Glomerular visceral epithelial cell (primary cell): ENCODE measurements at regions not wholly inside any gene's neighbourhood (a gene's known extent, or its start where the extent isn't known, plus 50 kb on each side); places are given as distances from the start of the nearest gene placed in this dataset.
"Not testable (repeated sequence)": the region's sequence is repeated elsewhere in the genome, so short reads cannot be mapped to it uniquely, and the experiment has no call there.

Experiments
- DNase-seq: peaks from one replicate; pipeline ENCODE4 v3.0.0-alpha.2; 2016; ENCODE audit errors: extremely low spot score

DNA sequence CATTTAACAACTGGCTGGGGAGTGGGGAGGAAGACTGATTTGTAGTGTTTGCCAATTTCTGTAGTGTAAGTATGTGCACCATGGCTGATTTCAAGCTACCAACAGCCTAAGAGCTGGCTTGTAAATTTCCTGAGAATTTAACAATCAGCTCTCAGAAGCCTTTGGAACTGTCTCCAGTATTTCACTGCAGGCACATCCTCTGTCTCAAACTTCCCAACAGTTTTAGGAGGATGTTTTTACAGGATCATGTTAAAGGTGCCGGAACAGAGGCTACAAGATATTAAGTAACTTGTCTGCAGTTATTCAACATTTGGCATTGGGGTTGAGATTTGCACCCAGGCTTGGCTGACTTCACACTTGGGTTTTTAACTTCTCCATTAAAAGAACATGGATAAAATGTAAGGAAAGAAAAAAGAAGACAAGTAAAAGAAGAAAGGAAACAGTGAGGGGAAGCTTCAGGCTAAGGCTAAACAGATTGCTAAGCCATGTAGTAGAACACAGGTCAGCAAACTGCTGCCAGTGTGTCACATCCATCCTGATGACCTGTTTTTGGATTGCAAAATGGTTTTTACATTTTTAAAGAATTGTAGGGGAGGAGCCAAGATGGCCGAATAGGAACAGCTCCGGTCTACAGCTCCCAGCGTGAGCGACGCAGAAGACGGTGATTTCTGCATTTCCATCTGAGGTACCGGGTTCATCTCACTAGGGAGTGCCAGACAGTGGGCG is 204.8 kb upstream of the SESN3 start:
- DNase-seq = no peak

DNA sequence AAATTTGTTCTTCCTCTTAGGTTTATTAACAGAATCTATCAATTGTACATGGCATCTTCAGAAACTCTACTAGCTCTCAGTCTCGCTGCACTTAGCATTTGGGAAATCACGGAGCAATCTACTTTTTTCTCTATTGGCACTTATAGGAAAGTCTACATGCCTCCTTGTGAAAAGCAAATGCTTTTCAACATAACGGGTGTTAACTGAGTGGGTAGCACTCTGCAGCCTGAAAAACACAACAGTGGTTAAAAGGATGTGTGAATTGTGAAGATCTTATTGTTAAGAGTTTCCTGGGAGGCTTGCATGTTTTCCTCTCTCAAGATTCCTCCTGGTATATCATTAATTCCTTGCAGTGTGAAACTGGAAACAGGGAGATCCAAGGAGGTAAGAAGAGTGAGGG is 204.2 kb upstream of the SESN3 start:
- DNase-seq = no peak

DNA sequence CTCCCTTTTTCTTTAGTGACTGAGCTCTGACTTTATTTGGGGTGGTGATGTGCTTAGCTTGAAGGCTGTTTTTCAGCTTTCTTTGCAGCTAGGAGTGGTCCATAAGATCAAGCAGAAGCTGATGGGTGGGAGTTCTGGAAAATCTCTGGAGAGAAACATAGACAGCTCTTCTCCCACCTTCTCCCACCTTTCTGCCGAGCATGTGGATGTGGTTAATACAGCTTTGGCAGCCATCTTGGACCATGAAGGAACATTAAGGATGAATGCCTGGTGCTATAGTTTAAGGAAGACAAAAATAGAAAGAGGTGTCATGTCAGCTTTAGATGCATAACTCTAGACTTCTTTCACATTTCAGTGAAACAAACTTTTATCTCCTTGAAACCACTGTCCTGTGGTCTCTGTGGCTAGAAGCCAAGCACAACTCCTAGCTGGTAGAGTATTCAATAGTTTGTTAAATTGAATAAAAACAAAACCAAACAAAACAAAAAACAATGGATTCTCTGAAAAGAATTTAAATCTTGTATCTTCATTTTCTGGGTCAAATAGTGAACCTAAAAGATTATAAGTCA is 203.6 kb upstream of the SESN3 start:
- DNase-seq = no peak

DNA sequence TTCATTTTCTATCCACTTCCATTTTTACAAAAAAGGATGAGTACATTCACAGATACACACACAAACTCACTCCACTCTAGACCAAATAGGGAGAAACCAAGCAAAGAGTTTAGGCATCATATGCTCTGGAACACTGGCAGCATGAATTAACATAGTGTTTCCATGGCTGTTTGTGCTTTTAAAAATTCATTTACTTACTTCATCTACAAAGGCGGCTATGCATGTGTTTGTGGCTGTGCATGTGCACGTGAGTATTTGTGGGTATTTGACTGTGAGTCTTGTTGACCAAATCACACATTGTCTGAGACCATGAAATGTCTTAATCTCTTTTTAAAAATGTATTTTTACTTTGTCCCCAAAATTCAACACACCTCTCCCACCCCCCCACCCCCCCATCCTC is 203.0 kb upstream of the SESN3 start:
- DNase-seq = no peak

GRCh38 chr11:95432714-95433503 is 201.9 kb upstream of the SESN3 start:
- DNase-seq = no peak

GRCh38 chr11:95429376-95429907 is 198.4 kb upstream of the SESN3 start:
- no peak for DNase-seq

DNA sequence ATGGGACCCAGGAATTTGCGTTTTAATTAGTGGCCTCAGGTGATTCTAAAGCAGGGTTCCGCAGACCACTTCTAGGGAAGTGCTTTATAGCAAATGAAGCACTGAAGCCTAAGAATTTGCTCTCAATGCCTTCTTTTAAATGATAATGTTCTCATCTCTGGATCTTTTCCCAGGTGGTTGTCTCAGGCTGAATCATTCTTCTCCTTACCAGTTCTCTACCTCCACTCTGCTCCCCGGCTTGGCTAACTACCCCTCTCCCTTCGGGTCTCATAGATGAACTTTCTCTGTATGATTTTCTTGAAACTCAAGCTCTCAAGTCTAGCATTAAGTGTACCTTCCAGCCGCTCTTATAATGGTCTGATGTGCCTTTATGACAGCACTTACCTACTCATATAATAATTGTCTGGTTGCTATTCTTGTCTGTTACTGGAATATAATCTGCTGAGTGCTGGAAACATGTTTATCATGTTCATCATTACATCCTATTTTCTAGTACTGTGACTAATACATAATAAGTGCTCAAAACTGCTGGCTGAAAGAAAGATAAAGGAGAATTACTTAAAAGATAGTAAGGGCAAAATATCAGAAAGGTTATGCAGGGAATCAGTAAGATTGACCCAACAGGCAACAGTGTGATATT is 195.9 kb upstream of the SESN3 start:
- DNase-seq = no peak

GRCh38 chr11:95419915-95420314 is 188.9 kb upstream of the SESN3 start:
- DNase-seq = no peak

- no peak for DNase-seq
Measured at GRCh38 chr11:95418916-95419315, 187.9 kb upstream of the SESN3 start.

- DNase-seq = no peak
Measured at GRCh38 chr11:95417832-95418231, 186.8 kb upstream of the SESN3 start.

DNA sequence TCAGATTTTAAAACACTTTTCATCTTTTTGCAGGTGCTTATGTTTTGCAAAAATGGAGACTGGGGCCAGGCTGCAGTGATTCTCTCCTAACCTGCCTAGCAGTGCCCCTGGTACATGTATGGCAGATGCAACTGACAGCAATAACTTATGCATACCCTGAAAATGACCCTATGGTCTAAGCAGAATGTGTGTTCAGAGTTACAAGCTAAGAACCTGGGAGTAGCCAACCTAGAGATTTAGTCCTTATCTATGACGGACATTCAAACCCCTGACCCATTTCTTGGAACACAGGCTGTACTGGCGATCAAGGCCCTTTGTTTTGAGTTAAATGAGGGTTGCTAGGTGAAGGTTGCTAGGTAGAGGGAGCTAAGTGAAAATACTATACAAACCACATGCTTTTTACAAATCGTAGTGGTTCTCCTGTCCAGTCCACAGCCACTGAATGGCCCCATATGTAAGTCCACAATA is 184.9 kb upstream of the SESN3 start:
- no peak for DNase-seq

DNA sequence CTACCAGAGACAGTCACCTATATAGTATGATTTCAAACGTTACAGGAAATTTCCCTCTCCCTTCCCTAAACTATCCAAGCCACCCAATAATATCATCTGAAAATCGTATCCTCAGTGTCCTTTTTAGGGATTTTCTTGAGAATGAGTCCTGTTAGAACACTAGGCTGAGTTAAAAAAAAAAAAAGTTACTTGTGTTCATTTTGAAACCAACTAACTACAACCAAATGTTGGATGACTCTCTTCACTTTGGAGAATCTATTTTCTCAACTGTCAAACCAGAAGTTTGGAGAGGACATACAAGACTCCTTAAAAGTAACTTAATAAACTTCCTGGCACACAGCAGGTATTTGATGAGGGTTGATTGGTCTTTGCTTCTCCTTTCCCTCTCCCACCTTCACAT is 183.2 kb upstream of the SESN3 start:
- DNase-seq = no peak

DNA sequence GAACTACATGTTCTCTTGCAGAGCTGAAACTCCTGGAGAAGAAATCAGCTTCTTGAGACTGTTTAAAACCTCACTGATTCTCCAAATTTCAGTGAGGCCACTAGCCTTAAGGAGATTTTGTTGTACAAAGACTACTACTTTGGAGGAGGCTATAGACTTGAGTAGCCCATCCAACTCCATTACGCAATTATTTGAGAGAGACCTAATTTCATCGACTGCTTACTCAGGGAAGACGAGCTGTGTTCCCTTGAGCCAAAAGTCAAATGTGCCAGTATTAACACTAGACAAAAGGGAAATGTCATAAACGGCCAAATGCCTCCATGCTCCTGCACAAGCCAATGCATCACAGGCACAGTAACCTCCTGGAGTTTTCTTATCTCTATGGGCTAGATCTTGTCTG is 182.8 kb upstream of the SESN3 start:
- DNase-seq = no peak

DNA sequence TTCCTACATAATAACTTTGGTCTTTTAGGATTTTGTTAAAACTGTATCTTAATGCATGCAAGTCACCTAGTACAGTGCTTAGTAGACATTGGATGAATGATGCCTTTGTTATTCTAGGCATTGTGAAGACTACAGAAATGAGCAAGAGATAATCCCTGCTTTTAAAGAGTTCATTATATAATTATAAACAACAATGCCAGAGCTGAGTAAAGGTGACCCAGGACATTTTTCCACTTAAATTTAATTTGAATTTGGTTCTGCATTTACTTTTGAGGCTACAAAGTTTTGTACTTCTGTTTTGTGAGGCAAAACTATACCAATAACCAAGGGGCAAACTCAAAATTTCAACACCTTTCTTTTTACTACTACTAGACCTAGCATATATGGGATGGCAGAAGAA is 182.0 kb upstream of the SESN3 start:
- no peak for DNase-seq

- DNase-seq = no peak
Measured at GRCh38 chr11:95412074-95412473, 181.1 kb upstream of the SESN3 start.

DNA sequence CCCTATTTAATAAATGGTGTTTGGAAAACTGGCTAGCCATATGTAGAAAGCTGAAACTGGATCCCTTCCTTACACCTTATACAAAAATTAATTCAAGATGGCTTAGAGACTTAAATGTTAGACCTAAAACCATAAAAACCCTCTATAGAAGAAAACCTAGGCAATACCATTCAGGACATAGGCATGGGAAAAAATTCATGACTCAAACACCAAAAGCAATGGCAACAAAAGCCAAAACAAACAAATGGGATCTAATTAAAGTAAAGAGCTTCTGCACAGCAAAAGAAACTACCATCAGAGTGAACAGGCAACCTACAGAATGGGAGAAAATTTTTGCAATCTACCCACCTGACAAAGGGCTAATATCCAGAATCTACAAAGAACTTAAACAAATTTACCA is 179.7 kb upstream of the SESN3 start:
- not testable (repeated sequence) for DNase-seq

DNA sequence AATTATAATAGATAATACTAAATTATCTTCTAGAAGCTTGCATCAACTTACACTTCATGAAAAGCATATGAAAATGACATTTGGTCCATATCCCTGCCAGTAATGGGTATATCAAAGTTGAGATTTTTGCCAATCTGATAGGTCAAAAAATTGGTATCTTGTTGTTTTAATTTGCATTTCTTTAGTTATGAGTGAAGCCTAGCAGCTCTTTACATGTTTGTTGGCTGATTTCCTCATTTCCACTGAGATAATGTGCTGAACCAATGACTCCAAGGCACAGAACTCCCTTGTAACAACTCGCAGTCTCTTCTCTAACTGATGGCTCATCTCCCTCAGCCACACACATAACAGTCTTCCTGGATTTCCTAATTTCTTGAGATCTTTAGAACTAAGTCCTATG is 175.3 kb upstream of the SESN3 start:
- DNase-seq = no peak

- no peak for DNase-seq
Measured at GRCh38 chr11:95404370-95404769, 173.4 kb upstream of the SESN3 start.

DNA sequence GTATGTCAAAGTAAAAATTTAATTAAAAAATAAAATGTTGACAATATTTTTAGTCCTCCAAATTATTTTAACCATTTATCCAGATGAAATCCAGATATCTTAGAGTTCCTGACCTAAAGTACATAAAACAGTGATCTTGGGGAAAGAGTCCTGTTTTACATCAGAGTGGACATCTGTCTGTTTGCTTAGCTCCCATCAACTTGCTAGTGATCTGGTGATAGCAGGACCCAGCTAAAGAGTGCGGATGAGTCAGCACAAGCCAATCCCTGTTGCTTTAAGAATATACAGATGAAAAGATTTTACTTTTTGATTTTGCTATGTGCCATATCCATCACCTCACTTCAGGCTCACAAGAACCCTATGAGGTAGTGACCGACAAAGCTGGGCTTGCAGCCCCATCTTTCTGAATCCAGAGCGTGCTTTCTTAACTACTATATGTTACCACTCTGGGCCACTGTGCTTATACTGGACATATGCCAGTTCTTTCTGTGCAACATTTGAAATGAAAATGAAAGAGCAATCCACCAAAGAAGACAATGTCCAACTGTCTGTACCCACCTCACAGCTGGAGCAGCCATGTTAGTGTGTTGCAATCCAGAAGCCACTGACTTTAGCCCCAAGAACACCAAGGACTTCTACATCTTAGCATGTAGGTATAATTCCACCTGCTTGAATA is 167.6 kb upstream of the SESN3 start:
- no peak for DNase-seq

GRCh38 chr11:95392644-95393043 is 161.6 kb upstream of the SESN3 start:
- no peak for DNase-seq

DNA sequence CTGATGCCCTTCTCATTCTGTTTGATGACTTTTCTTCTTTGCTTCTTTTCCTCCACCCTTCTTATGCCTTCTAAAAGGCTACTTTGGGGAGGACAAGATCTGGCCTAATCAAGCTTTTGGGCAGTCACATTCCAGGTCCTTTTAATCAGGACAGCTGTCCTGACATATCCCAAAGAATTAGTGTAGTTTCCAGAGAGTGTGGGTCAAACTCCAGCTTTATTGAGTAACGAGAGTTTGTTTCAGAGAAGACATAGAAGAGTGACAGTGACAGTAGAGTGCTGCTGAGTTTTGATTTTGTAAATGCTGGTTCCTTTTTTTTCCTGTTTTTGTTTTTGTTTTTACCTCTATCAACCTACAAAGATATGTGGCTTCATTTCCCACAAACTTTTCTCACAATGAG is 158.4 kb upstream of the SESN3 start:
- DNase-seq = no peak

- DNase-seq = no peak
Measured at GRCh38 chr11:95388086-95388485, 157.1 kb upstream of the SESN3 start.
